Neural crest cell (in vitro differentiated cells): ENCODE measurements at regions not wholly inside any gene's neighbourhood (a gene's known extent, or its start where the extent isn't known, plus 50 kb on each side); places are given as distances from the start of the nearest gene placed in this dataset.

Experiments used
- DNase-seq: peaks from one replicate; pipeline ENCODE4 v3.0.0; 2021; ENCODE audit warnings: low read depth, mixed read lengths, low spot score
- H3K27ac Mint-ChIP-seq: one replicate; pipeline ENCODE4 v1.8.0; 2021; ENCODE audit warnings: mild to moderate bottlenecking, mixed read lengths; ENCODE audit not compliant: unreplicated experiment
- H3K27me3 Mint-ChIP-seq: 2 replicates; pipeline ENCODE4 v1.8.0; 2021; ENCODE audit warnings: low read depth, mild to moderate bottlenecking, mixed read lengths
- H3K36me3 Mint-ChIP-seq: 2 replicates; pipeline ENCODE4 v1.8.0; 2021; ENCODE audit warnings: low read depth, mild to moderate bottlenecking, mixed read lengths
- H3K4me1 Mint-ChIP-seq: 2 replicates; pipeline ENCODE4 v1.8.0; 2021; ENCODE audit warnings: mixed read lengths
- H3K4me3 Mint-ChIP-seq: one replicate; pipeline ENCODE4 v1.8.0; 2021; ENCODE audit warnings: mild to moderate bottlenecking, mixed read lengths
- H3K9me3 Mint-ChIP-seq: 2 replicates; pipeline ENCODE4 v1.8.0; 2021; ENCODE audit warnings: mixed read lengths
- CTCF ChIP-seq: fragments of 200-600 bp; sonication (generic); conservative IDR thresholded peaks from 2 replicates; pipeline ENCODE4 v1.5.0; 2021; ENCODE audit warnings: antibody characterized with exemption, mild to moderate bottlenecking

GRCh38 chr1:212218065-212218464, 67.1 kb upstream of the PPP2R5A start:
- Mint-ChIP-seq H3K9me3 (no peaks in the 10 kb centered on the region), H3K4me3 (no peak overlapping the region), H3K27me3 (no peaks in the 10 kb centered on the region), H3K27ac (no peak overlapping the region), H3K36me3 (no peaks in the 10 kb centered on the region), H3K4me1 (peaks cover 13% of the 10 kb centered on the region)
- no peak for TF ChIP-seq CTCF
- DNase-seq, result no peak

- H3K27ac Mint-ChIP-seq, result no peak overlapping the region
Measured at GRCh38 chr1:212218911-212219310, 66.3 kb upstream of the PPP2R5A start.

GRCh38 chr1:212219679-212220463, 65.3 kb upstream of the PPP2R5A start:
- TF ChIP-seq CTCF, result no peak
- Mint-ChIP-seq H3K4me3 (no peak overlapping the region), H3K27me3 (peaks cover 2% of the 10 kb centered on the region), H3K27ac (no peak overlapping the region), H3K9me3 (no peaks in the 10 kb centered on the region), H3K4me1 (peaks cover 14% of the 10 kb centered on the region), H3K36me3 (no peaks in the 10 kb centered on the region)
- DNase-seq, result no peak

More at GRCh38 chr1:212218911-212219310, 66.3 kb upstream of the PPP2R5A start:
- Mint-ChIP-seq H3K4me1 (peaks cover 9% of the 10 kb centered on the region), H3K9me3 (no peaks in the 10 kb centered on the region), H3K4me3 (no peak overlapping the region), H3K27me3 (no peaks in the 10 kb centered on the region), H3K36me3 (no peaks in the 10 kb centered on the region)
- no peak for DNase-seq
- TF ChIP-seq CTCF, result no peak

GRCh38 chr1:212221801-212222200, 63.4 kb upstream of the PPP2R5A start:
- H3K9me3 Mint-ChIP-seq, result no peaks in the 10 kb centered on the region
- no peak for DNase-seq
- peaks cover 28% of the 10 kb centered on the region for H3K4me1 Mint-ChIP-seq
- no peak for TF ChIP-seq CTCF
- H3K27ac Mint-ChIP-seq, result no peak overlapping the region
- no peak overlapping the region for H3K4me3 Mint-ChIP-seq
- H3K36me3 Mint-ChIP-seq, result no peaks in the 10 kb centered on the region
- peaks cover 4% of the 10 kb centered on the region for H3K27me3 Mint-ChIP-seq

- Mint-ChIP-seq H3K27me3 (peaks cover 4% of the 10 kb centered on the region), H3K27ac (no peak overlapping the region), H3K36me3 (no peaks in the 10 kb centered on the region), H3K4me1 (peaks cover 28% of the 10 kb centered on the region), H3K4me3 (no peak overlapping the region), H3K9me3 (no peaks in the 10 kb centered on the region)
- TF ChIP-seq CTCF, result no peak
- DNase-seq, result no peak
Measured at GRCh38 chr1:212224102-212224501, 61.1 kb upstream of the PPP2R5A start.
